Colonic mucosa (tissue), 4 donors: ENCODE measurements at regions not wholly inside any gene's neighbourhood (a gene's known extent, or its start where the extent isn't known, plus 50 kb on each side); places are given as distances from the start of the nearest gene placed in this dataset.

Source experiments
- DNase-seq: peaks from one replicate; pipeline ENCODE4 v3.0.0-alpha.2; 2020
- H3K27ac ChIP-seq: fragments of 200-600 bp; one replicate; pipeline ENCODE4 v1.8.0; 2021
- H3K27me3 ChIP-seq: fragments of 200-600 bp; one replicate; pipeline ENCODE4 v1.8.0; 2021
- H3K36me3 ChIP-seq: fragments of 200-600 bp; one replicate; pipeline ENCODE4 v1.8.0; 2021
- H3K4me1 ChIP-seq: fragments of 200-600 bp; one replicate; pipeline ENCODE4 v1.8.0; 2021; ENCODE audit warnings: mild to moderate bottlenecking
- H3K4me3 ChIP-seq: fragments of 200-600 bp; one replicate; pipeline ENCODE4 v1.8.0; 2021
- H3K9ac ChIP-seq, 2 donors: one replicate each; pipeline ENCODE4 v1.7.0; 2013; ENCODE audit warnings: control low read depth in 2 of 2, low read depth in 2 of 2, low read length in 2 of 2
- H3K9me3 ChIP-seq: fragments of 200-600 bp; one replicate; pipeline ENCODE4 v1.8.0; 2021
- intact Hi-C: fragments of 100-400 bp; cut with DNase I; formaldehyde crosslinking; loops from one replicate; pipeline ENCODE4 v1.14.1; 2022
- TF ChIP-seq, protein P1 (sequence below): fragments of 200-600 bp; IDR thresholded peaks from one replicate; pipeline ENCODE4 v1.8.0; 2022; ENCODE audit warnings: antibody characterized with exemption, mild to moderate bottlenecking
- donor health status: healthy.
- donor health status: DM: no; HTN: no; CAD: no.
- donor health status: DM: no; HTN: no; CAD: no.

DNA sequence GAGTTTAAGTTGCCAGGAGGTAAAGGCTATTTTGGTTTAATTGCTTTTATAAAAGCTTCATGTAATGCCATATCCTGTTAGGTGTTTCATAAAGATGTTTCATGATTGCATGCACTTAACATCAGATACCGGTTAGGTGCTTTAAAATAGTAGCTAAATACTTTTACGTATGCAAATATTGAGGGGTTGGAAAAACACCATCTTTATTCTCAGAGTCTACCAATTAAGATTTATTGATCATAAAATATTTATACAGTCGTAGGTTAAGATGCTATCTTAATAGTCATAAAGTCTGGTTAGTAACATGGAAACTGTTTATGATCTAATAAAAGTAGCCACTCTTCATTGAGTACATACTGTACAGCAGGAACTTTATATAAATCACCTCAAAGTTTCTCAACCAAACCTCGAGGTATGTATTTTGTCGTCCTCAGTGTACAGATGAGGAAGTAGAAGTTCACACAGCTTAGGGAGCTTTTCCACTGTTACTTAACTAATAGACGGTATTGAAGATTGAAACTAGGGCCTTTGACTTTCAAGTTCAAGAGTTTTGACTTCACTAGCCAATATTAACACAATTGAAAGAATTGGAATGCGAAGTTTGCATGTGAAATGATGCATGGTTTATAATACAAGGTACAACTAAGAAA, 897.1 kb downstream of the GATA3 start:
- H3K27ac ChIP-seq: no peak overlapping the region

DNA sequence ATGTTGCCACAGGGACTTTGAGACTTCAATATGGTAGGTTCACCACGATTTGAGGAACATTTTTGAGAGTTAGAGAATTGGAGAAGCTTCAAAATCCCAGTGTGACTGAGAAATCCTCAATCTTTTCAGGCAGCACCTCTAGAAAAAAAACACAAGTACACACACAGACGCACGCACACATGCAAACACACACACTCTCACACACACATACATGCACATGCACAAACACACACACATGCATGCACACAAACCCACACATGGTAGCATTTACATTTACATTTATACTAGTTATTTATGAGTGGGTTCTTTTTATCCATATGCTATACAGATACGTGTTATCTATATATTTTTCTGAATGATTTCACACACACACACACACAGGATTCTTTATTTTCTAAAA, 901.9 kb downstream of the GATA3 start:
- no peak for DNase-seq
- H3K4me1 ChIP-seq: no peaks in the 10 kb centered on the region
- no peaks in the 10 kb centered on the region for H3K36me3 ChIP-seq
- no peaks in the 10 kb centered on the region for H3K9me3 ChIP-seq
- H3K9ac ChIP-seq: no peak overlapping the region
- no peak overlapping the region for H3K27ac ChIP-seq
- no peak overlapping the region for H3K4me3 ChIP-seq
- TF ChIP-seq, protein P1, sequence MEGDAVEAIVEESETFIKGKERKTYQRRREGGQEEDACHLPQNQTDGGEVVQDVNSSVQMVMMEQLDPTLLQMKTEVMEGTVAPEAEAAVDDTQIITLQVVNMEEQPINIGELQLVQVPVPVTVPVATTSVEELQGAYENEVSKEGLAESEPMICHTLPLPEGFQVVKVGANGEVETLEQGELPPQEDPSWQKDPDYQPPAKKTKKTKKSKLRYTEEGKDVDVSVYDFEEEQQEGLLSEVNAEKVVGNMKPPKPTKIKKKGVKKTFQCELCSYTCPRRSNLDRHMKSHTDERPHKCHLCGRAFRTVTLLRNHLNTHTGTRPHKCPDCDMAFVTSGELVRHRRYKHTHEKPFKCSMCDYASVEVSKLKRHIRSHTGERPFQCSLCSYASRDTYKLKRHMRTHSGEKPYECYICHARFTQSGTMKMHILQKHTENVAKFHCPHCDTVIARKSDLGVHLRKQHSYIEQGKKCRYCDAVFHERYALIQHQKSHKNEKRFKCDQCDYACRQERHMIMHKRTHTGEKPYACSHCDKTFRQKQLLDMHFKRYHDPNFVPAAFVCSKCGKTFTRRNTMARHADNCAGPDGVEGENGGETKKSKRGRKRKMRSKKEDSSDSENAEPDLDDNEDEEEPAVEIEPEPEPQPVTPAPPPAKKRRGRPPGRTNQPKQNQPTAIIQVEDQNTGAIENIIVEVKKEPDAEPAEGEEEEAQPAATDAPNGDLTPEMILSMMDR: no peak
- intact Hi-C loops: no loop called here
- no peaks in the 10 kb centered on the region for H3K27me3 ChIP-seq

More for the DNA sequence above, 897.1 kb downstream of the GATA3 start:
- no peaks in the 10 kb centered on the region for H3K4me1 ChIP-seq
- no peaks in the 10 kb centered on the region for H3K36me3 ChIP-seq
- H3K27me3 ChIP-seq: no peaks in the 10 kb centered on the region
- no peak for DNase-seq
- TF ChIP-seq, protein P1: no peak
- no peaks in the 10 kb centered on the region for H3K9me3 ChIP-seq
- intact Hi-C loops: no loop called here
- no peak overlapping the region for H3K9ac ChIP-seq
- no peak overlapping the region for H3K4me3 ChIP-seq

DNA sequence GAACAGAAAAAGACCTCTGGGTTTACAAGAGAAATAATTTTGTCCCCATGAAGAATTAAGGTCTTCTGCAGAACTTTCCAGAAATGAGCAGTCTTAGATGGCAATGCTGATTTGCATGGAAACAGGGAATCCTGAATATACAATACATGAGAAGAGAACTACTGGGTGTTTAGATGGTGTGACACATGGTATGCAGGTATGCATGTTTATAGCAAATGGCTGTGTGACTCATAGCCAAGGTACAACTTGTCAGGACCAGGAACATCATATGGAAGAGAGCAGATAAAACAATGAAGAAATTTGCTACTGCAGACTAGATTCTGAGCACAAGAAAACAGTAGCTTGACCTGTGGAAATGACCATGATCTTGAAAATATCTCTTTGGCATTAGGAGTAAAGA, 907.8 kb downstream of the GATA3 start:
- Histone ChIP-seq H3K4me1 (no peaks in the 10 kb centered on the region), H3K27ac (no peak overlapping the region), H3K27me3 (no peaks in the 10 kb centered on the region), H3K9me3 (no peaks in the 10 kb centered on the region), H3K9ac (no peak overlapping the region), H3K36me3 (no peaks in the 10 kb centered on the region), H3K4me3 (no peak overlapping the region)
- TF ChIP-seq, protein P1: no peak
- DNase-seq: no peak
- intact Hi-C loops: no loop called here

DNA sequence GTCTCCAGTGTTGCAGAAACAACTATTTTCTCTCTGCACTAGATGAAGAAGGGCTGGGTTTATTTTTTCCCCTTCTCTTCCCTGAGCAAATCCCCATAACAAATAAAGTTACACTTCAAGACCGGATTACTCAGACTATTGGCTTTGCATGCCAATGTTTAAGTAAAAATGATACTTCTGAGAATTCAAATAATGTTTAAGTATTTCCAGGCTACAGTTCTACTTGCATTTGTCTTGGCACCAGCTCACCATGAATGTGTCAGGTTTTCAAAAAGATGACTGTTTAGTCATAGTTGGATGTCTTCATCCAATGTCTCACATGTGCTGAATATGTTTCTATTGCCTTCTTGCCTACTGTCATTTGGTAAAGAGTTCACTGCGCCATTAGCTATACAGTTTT, 912.6 kb downstream of the GATA3 start:
- TF ChIP-seq, protein P1: no peak
- no peak overlapping the region for H3K9ac ChIP-seq
- no peaks in the 10 kb centered on the region for H3K9me3 ChIP-seq
- no peak overlapping the region for H3K27ac ChIP-seq
- H3K27me3 ChIP-seq: no peaks in the 10 kb centered on the region
- no peak overlapping the region for H3K4me3 ChIP-seq
- no peaks in the 10 kb centered on the region for H3K4me1 ChIP-seq
- no peaks in the 10 kb centered on the region for H3K36me3 ChIP-seq
- no peak for DNase-seq
- intact Hi-C loops: no loop called here

DNA sequence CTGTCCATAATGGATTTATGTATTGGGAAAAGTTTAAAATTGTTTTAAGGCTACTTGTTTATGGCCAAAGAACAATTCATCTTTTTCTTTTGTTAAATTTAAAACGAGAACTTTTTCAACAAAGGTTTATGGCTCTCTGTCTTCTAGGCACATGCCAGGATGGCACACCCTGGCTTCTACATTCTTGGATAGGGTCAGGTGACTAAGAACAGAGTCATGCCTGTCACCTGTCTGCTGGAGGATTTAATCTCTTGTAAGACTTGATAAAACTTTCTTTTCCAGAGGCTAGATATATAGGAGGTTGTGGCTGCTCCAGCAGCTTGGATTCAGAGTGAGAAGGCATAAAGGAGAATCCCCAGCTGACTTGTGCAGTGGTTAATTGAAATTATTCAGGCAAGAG, 915.4 kb downstream of the GATA3 start:
- Histone ChIP-seq H3K9ac (no peak overlapping the region), H3K4me1 (no peaks in the 10 kb centered on the region), H3K36me3 (no peaks in the 10 kb centered on the region), H3K27ac (no peak overlapping the region), H3K4me3 (no peak overlapping the region), H3K27me3 (no peaks in the 10 kb centered on the region), H3K9me3 (no peaks in the 10 kb centered on the region)
- intact Hi-C loops: no loop called here
- DNase-seq: no peak
- TF ChIP-seq, protein P1: no peak
